ENCODE measurements at regions not wholly inside any gene's neighbourhood (a gene's known extent, or its start where the extent isn't known, plus 50 kb on each side); places are given as distances from the start of the nearest gene placed in this dataset.

DNA sequence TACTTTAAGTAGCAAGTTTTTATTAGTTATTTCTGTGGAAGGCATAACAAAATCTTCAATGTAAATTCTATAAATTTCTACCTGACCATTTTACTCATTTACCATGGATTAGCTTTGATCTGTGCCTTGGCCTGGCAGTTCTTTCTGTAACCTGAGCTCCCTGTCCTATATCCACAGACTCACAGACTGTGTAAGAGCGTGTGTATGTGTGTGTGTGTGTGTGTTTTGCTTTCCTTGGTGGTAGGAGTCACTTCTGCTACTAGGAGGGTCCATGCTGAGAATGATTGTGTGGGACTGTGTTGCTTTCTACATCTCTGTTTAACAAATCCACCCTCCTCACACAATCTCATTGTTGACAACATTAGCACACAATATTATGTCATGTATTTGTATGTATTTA lies 221.2 kb upstream of the PELI2 start:
- H3K9me3 Mint-ChIP-seq: no peaks in the 10 kb centered on the region
- DNase-seq (ENCODE audit: low spot score) (no peak), ATAC-seq (no peak)
- H2AFZ ChIP-seq: no peak overlapping the region
- no peaks in the 10 kb centered on the region for H4K20me1 ChIP-seq (replicated peaks; ENCODE audit: insufficient read depth)
- H3K36me3 Mint-ChIP-seq (ENCODE audit: low read depth): no peaks in the 10 kb centered on the region
- H3K27me3 ChIP-seq (ENCODE audit: insufficient read depth): no peaks in the 10 kb centered on the region
- TF ChIP-seq JUNB (IDR thresholded peaks at IDR 0.05; ENCODE audit: unreplicated experiment): no peak
- no peak overlapping the region for H3K4me3 Mint-ChIP-seq
- H3K4me1 ChIP-seq (ENCODE audit: insufficient read depth): peaks cover 14% of the 10 kb centered on the region
- H3K4me3 ChIP-seq: no peak overlapping the region
- H3K4me2 ChIP-seq: no peak overlapping the region
- no peak overlapping the region for H3K27ac ChIP-seq (ENCODE audit: low read depth)
- H3K27me3 Mint-ChIP-seq (ENCODE audit: insufficient read depth, low read depth, poor library complexity): peaks cover 2% of the 10 kb centered on the region
- no peaks in the 10 kb centered on the region for H3K79me2 ChIP-seq (replicated peaks; ENCODE audit: insufficient read depth)
- peaks cover 21% of the 10 kb centered on the region; the same call in 2 of the 3 replicates for H3K4me1 Mint-ChIP-seq
- no peaks in the 10 kb centered on the region for H3F3A ChIP-seq (replicated peaks; ENCODE audit: low read depth)
- no peak overlapping the region for H3K27ac Mint-ChIP-seq
- no peaks in the 10 kb centered on the region for H3K36me3 ChIP-seq (ENCODE audit: insufficient read depth)
- 0 out of 2 replicates have a peak, but pooled peaks cover 2% of the 10 kb centered on the region for H3K9me2 ChIP-seq (ENCODE audit: insufficient read depth)

- no peaks in the 10 kb centered on the region for H4K20me1 ChIP-seq (replicated peaks; ENCODE audit: insufficient read depth)
- no peak for ATAC-seq
- Mint-ChIP-seq H3K4me3 (no peak overlapping the region), H3K36me3 (ENCODE audit: low read depth) (no peaks in the 10 kb centered on the region), H3K27ac (no peak overlapping the region), H3K9me3 (no peaks in the 10 kb centered on the region), H3K27me3 (ENCODE audit: insufficient read depth, low read depth, poor library complexity) (peaks cover 2% of the 10 kb centered on the region), H3K4me1 (peaks cover 6% of the 10 kb centered on the region; the same call in 2 of the 3 replicates)
- no peak overlapping the region for H3K4me2 ChIP-seq
- 0 out of 2 replicates have a peak, but pooled peaks cover 3% of the 10 kb centered on the region for H3K4me1 ChIP-seq (ENCODE audit: insufficient read depth)
- H3K36me3 ChIP-seq (ENCODE audit: insufficient read depth): no peaks in the 10 kb centered on the region
- H3K27me3 ChIP-seq (ENCODE audit: insufficient read depth): no peaks in the 10 kb centered on the region
- H3K79me2 ChIP-seq (replicated peaks; ENCODE audit: insufficient read depth): no peaks in the 10 kb centered on the region
- DNase-seq (ENCODE audit: low spot score): no peak
- H3K9me2 ChIP-seq (ENCODE audit: insufficient read depth): 0 out of 2 replicates have a peak, but pooled peaks cover 2% of the 10 kb centered on the region
- no peak overlapping the region for H3K4me3 ChIP-seq
- H2AFZ ChIP-seq: no peak overlapping the region
- H3K27ac ChIP-seq (ENCODE audit: low read depth): no peak overlapping the region
- H3F3A ChIP-seq (replicated peaks; ENCODE audit: low read depth): no peaks in the 10 kb centered on the region
- no peak for TF ChIP-seq REST (IDR thresholded peaks at IDR 0.05; ENCODE audit: unreplicated experiment)
- TF ChIP-seq ZNF114 (CRISPR knock-in tag; IDR thresholded peaks at IDR 0.05): no peak
- no peak for TF ChIP-seq ZNF331 (CRISPR knock-in tag; IDR thresholded peaks at IDR 0.05; ENCODE audit: low read depth)
- TF ChIP-seq STAT1 (IDR thresholded peaks at IDR 0.05; ENCODE audit: unreplicated experiment): no peak
- TF ChIP-seq EZH2 (IDR thresholded peaks at IDR 0.05; ENCODE audit: low read depth, unreplicated experiment): no peak
- TF ChIP-seq CREB1 (CRISPR knock-in tag; IDR thresholded peaks at IDR 0.05; ENCODE audit: low read depth): no peak
- TF ChIP-seq, protein P1, sequence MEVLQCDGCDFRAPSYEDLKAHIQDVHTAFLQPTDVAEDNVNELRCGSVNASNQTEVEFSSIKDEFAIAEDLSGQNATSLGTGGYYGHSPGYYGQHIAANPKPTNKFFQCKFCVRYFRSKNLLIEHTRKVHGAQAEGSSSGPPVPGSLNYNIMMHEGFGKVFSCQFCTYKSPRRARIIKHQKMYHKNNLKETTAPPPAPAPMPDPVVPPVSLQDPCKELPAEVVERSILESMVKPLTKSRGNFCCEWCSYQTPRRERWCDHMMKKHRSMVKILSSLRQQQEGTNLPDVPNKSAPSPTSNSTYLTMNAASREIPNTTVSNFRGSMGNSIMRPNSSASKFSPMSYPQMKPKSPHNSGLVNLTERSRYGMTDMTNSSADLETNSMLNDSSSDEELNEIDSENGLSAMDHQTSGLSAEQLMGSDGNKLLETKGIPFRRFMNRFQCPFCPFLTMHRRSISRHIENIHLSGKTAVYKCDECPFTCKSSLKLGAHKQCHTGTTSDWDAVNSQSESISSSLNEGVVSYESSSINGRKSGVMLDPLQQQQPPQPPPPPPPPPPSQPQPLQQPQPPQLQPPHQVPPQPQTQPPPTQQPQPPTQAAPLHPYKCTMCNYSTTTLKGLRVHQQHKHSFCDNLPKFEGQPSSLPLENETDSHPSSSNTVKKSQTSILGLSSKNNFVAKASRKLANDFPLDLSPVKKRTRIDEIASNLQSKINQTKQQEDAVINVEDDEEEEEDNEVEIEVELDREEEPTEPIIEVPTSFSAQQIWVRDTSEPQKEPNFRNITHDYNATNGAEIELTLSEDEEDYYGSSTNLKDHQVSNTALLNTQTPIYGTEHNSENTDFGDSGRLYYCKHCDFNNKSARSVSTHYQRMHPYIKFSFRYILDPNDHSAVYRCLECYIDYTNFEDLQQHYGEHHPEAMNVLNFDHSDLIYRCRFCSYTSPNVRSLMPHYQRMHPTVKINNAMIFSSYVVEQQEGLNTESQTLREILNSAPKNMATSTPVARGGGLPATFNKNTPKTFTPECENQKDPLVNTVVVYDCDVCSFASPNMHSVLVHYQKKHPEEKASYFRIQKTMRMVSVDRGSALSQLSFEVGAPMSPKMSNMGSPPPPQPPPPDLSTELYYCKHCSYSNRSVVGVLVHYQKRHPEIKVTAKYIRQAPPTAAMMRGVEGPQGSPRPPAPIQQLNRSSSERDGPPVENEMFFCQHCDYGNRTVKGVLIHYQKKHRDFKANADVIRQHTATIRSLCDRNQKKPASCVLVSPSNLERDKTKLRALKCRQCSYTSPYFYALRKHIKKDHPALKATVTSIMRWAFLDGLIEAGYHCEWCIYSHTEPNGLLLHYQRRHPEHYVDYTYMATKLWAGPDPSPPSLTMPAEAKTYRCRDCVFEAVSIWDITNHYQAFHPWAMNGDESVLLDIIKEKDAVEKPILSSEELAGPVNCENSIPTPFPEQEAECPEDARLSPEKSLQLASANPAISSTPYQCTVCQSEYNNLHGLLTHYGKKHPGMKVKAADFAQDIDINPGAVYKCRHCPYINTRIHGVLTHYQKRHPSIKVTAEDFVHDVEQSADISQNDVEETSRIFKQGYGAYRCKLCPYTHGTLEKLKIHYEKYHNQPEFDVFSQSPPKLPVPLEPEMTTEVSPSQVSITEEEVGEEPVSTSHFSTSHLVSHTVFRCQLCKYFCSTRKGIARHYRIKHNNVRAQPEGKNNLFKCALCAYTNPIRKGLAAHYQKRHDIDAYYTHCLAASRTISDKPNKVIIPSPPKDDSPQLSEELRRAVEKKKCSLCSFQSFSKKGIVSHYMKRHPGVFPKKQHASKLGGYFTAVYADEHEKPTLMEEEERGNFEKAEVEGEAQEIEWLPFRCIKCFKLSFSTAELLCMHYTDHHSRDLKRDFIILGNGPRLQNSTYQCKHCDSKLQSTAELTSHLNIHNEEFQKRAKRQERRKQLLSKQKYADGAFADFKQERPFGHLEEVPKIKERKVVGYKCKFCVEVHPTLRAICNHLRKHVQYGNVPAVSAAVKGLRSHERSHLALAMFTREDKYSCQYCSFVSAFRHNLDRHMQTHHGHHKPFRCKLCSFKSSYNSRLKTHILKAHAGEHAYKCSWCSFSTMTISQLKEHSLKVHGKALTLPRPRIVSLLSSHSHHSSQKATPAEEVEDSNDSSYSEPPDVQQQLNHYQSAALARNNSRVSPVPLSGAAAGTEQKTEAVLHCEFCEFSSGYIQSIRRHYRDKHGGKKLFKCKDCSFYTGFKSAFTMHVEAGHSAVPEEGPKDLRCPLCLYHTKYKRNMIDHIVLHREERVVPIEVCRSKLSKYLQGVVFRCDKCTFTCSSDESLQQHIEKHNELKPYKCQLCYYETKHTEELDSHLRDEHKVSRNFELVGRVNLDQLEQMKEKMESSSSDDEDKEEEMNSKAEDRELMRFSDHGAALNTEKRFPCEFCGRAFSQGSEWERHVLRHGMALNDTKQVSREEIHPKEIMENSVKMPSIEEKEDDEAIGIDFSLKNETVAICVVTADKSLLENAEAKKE (CRISPR knock-in tag; IDR thresholded peaks at IDR 0.05): no peak
- no peak for TF ChIP-seq JUNB (IDR thresholded peaks at IDR 0.05; ENCODE audit: unreplicated experiment)
- TF ChIP-seq ETS1 (IDR thresholded peaks at IDR 0.05): no peak
- TF ChIP-seq NANOG (IDR thresholded peaks at IDR 0.05; ENCODE audit: borderline replicate concordance): no peak
- TF ChIP-seq POLR2AphosphoS5 (IDR thresholded peaks at IDR 0.05; ENCODE audit: low read depth): no peak
Observed at GRCh38 chr14:55898938-55899337, 219.3 kb upstream of the PELI2 start.

Data from GM23338 (cell line).